ENCODE measurements at regions not wholly inside any gene's neighbourhood (a gene's known extent, or its start where the extent isn't known, plus 50 kb on each side); places are given as distances from the start of the nearest gene placed in this dataset.
A peak's percentile ranks its signal among the peaks of the same experiment; 100 is the strongest.

DNA sequence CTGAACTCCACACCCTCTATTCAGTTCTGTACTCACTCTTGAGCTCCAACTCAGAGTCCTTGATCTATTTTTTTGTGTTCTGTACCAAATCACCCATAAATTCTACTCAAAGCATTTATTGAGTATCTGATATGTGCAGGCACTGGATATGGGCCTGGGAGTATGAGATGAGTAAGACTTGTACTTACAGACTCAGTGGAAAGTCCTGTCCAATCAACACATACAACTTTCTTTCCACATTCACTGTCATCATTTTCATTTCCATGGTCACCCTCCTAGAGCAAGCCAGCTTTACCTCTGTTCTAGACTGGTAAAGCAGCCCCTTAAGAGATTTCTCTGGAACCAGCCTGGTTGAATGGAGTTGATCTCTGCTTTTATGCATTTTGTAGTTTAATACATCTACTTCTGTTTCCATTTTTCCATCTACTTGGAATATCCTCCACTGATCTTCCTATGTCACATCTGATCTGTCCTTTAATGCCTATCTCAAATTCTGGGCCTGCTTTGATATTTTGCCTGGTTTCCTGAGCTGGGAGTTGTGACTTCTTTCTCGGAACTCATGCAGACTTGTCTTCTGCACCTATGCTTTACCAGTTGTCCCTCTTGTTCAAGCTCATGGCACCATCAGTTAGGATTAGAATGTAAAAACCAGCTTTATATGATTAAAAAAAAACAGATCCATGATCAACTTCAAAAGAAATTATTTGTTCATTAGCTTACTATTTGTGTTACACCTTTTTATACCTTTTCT, 96.9 kb upstream of the GLS start:
- in situ Hi-C loops (cut with MboI; ENCODE audit: low pct_unique_long_range_greater_than_20kb, low sequenced_read_pairs, unreplicated experiment), result no loop called here
- DNase-seq (ENCODE audit: low spot score), result no peak

DNA sequence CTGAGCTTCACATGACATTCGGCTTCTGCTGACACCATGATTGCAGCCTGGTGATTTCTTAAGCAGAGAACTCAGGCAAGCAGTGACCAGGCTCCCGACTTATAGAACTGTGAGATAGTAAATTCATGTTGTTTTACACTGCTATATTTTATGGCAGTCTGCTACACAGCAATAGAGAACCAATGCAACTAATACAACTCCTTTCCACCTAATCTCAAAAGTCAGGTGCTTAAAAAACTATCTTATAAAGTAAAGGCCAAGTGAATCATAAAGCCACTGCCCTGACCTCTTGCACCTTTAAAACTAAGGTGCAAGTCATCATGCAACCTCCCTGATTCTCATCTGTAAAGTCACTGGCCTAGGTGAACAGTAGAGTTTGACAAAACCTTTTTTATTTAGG, 95.3 kb upstream of the GLS start:
- in situ Hi-C loops (cut with MboI; ENCODE audit: low pct_unique_long_range_greater_than_20kb, low sequenced_read_pairs, unreplicated experiment), result no loop called here
- DNase-seq (ENCODE audit: low spot score), result no peak
- TF ChIP-seq, protein P1, sequence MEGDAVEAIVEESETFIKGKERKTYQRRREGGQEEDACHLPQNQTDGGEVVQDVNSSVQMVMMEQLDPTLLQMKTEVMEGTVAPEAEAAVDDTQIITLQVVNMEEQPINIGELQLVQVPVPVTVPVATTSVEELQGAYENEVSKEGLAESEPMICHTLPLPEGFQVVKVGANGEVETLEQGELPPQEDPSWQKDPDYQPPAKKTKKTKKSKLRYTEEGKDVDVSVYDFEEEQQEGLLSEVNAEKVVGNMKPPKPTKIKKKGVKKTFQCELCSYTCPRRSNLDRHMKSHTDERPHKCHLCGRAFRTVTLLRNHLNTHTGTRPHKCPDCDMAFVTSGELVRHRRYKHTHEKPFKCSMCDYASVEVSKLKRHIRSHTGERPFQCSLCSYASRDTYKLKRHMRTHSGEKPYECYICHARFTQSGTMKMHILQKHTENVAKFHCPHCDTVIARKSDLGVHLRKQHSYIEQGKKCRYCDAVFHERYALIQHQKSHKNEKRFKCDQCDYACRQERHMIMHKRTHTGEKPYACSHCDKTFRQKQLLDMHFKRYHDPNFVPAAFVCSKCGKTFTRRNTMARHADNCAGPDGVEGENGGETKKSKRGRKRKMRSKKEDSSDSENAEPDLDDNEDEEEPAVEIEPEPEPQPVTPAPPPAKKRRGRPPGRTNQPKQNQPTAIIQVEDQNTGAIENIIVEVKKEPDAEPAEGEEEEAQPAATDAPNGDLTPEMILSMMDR (IDR thresholded peaks at IDR 0.05; ENCODE audit: extremely low read depth, insufficient read depth, missing control alignments), result no peak

More for the DNA sequence above, 96.9 kb upstream of the GLS start:
- TF ChIP-seq, protein P1 (IDR thresholded peaks at IDR 0.05; ENCODE audit: extremely low read depth, insufficient read depth, missing control alignments), result no peak

DNA sequence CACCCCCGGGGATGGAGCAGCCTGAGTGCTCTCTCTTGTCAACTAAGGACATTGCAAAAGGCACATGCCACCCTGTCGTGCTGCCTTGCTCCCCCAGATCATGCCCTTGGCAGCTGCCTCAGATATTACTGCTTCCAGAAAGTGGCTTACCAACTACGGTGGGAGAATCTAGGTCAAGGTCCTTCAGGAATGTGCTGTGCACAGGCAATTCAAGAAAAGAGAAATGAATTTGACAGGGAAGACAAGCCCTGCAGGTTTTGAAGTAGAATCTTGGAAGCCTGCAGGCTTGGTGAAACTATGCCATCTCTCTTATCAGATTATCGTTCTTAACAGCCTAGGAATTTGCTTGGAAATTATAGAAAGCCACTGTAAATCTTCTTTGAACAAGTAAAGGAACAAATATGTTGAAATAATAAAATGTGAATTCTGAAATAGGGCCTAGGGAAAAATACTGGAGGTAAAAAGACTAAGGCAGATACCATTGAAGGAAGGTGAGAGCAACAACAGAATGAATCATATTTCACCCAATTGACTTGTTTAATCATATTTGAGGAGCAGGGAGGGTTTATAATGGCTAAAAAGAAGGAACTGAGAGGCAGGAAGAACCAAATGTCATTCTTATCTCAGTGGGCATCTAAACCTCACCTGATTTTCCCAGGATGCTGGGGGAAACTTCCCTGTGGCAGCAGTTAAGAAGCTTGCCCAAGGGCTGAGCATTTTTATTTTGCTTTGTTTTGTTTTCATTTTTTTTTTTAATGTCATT, 94.0 kb upstream of the GLS start:
- in situ Hi-C loops (cut with MboI; ENCODE audit: low pct_unique_long_range_greater_than_20kb, low sequenced_read_pairs, unreplicated experiment), result no loop called here
- TF ChIP-seq, protein P1 (IDR thresholded peaks at IDR 0.05; ENCODE audit: extremely low read depth, insufficient read depth, missing control alignments), result no peak
- no peak for DNase-seq (ENCODE audit: low spot score)

DNA sequence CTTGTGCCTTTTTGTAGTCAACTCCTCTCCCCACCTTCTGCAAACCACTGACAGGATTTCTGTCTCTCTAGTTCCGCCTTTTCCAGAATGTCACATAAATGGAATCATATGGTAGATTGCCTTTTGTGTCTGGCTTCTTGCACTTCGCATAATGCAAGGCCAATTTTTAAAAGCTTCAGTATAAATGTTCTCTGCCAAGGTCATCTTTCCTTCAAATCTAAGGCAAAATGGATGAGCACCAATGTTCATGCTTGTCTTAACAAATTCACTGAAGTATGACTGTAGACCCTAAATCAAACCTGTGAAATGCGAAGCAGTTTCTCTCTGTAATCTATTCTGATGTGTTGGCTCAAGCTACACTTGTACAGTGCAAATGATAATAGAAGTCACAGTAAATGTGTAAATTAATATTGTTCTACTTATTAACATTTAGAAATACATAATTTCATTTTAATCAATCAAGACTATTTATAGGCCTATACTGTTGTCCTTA, 92.8 kb upstream of the GLS start:
- DNase-seq (ENCODE audit: low spot score), result no peak
- in situ Hi-C loops (cut with MboI; ENCODE audit: low pct_unique_long_range_greater_than_20kb, low sequenced_read_pairs, unreplicated experiment), result no loop called here
- TF ChIP-seq, protein P1 (IDR thresholded peaks at IDR 0.05; ENCODE audit: extremely low read depth, insufficient read depth, missing control alignments), result peak; percentile 1

DNA sequence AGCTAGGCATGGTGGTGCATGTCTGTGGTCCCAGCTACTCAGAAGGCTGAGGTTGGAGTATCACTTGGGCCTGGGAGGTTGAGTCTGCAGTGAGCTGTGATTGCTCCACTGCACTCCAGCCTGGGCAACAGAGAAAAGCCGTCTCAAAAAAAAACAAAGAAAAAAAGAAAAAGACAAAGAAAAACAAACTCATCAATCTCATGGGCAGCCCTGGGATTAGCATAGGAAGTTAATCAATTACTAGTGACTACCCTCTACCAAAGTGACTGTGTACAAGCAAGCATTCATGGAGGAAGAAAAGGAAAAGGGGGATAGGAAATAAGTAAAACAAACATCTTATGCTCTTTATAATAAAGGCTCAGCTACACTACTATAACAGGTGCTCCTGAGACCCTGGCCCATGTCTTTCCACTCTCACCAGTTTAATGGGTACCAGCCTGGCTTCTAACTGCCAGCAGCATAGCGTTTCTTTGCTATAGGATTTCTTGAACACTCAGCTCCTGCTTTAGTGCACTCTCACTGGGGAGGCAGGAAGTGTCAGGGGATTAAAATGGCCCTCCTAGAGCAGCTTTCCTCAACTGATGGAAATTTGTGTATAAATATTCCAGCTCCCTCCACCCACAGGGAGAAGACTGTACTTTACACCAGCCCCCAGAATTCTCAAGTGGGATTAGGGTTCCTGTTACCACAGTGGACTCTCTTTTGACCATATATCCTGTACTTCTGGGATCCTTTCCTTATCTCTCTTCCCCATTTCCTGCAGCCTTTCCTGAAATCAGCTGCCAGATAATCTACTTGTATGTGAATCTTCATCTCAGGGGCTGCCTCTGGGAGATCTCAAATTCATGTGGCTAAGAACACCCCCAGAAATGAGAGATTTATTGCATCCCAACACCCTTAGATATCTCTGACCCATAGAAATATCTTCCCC, 91.3 kb upstream of the GLS start:
- TF ChIP-seq, protein P1 (IDR thresholded peaks at IDR 0.05; ENCODE audit: extremely low read depth, insufficient read depth, missing control alignments), result no peak
- no peak for DNase-seq (ENCODE audit: low spot score)
- in situ Hi-C loops (cut with MboI; ENCODE audit: low pct_unique_long_range_greater_than_20kb, low sequenced_read_pairs, unreplicated experiment), result no loop called here
